HepG2 (cell line): ENCODE measurements at regions not wholly inside any gene's neighbourhood (a gene's known extent, or its start where the extent isn't known, plus 50 kb on each side); places are given as distances from the start of the nearest gene placed in this dataset.

Source experiments
- AHDC1 ChIP-seq: sonication (generic); formaldehyde crosslinking; IDR thresholded peaks from 2 replicates; pipeline ENCODE4 v1.5.1; 2020; ENCODE audit warnings: mild to moderate bottlenecking, missing genetic modification reagents, borderline replicate concordance
- ARID3A ChIP-seq: IDR thresholded peaks from 2 replicates; pipeline ENCODE4 v1.6.1; 2012; ENCODE audit warnings: low read depth, low read length, improper control_type of control experiment
- BCL6 ChIP-seq: IDR thresholded peaks from 2 replicates; pipeline ENCODE4 v1.6.1; 2016; ENCODE audit warnings: missing genetic modification reagents, missing compliant biosample characterization
- FOXA1 ChIP-seq, 2 experiments: fragments of 450-650 bp in 1 of 2; sonication (generic) in 1 of 2; formaldehyde crosslinking in 1 of 2; IDR thresholded peaks; 2 replicates each; pipeline versions ENCODE4 v1.4.0 to v1.6.1; 2016 to 2020; ENCODE audit warnings: missing genetic modification reagents in 1 of 2
- GATAD2A ChIP-seq: IDR thresholded peaks from 2 replicates; pipeline ENCODE4 v1.6.1; 2016
- HNF1A ChIP-seq, 2 experiments: sonication (generic) in 1 of 2; formaldehyde crosslinking in 1 of 2; IDR thresholded peaks; 2 replicates each; pipeline versions ENCODE4 v1.4.0 to v1.6.1; 2016 to 2020; ENCODE audit warnings: borderline replicate concordance in 1 of 2, low read depth in 1 of 2, mild to moderate bottlenecking in 1 of 2, missing genetic modification reagents in 1 of 2
- HNF4A ChIP-seq: sonication (generic); formaldehyde crosslinking; IDR thresholded peaks from 2 replicates; pipeline ENCODE4 v1.4.0; 2020; ENCODE audit warnings: missing genetic modification reagents
- HOMEZ ChIP-seq: IDR thresholded peaks from 2 replicates; pipeline ENCODE4 v1.6.1; 2016; ENCODE audit warnings: low read depth
- PBX3 ChIP-seq: sonication (generic); formaldehyde crosslinking; IDR thresholded peaks from 2 replicates; pipeline ENCODE4 v1.8.1; 2023; ENCODE audit warnings: missing genetic modification reagents, inconsistent platforms, borderline replicate concordance
- RXRB ChIP-seq: IDR thresholded peaks from 2 replicates; pipeline ENCODE4 v1.6.1; 2016; ENCODE audit warnings: borderline replicate concordance, missing genetic modification reagents, missing compliant biosample characterization
- SALL1 ChIP-seq: sonication (generic); formaldehyde crosslinking; IDR thresholded peaks from 2 replicates; pipeline ENCODE4 v1.8.0; 2022; ENCODE audit warnings: mild to moderate bottlenecking, missing genetic modification reagents
- STAT5B ChIP-seq: sonication (generic); formaldehyde crosslinking; IDR thresholded peaks from 2 replicates; pipeline ENCODE4 v1.4.0; 2020; ENCODE audit warnings: missing genetic modification reagents
- ZSCAN22 ChIP-seq: sonication (generic); formaldehyde crosslinking; IDR thresholded peaks from 2 replicates; pipeline ENCODE4 v1.4.0; 2020; ENCODE audit warnings: mild to moderate bottlenecking, missing genetic modification reagents

GRCh38 chr2:146212602-146213001, 1632.2 kb upstream of the ACVR2A start (continued):
- TF ChIP-seq HNF1A (IDR thresholded peaks at IDR 0.05; ENCODE audit: low read depth) = peak; percentile 27; the same call in 1 of the 2 replicates
- no peak for TF ChIP-seq HNF1A (CRISPR knock-in tag; IDR thresholded peaks at IDR 0.05; ENCODE audit: borderline replicate concordance)
- peak; percentile 21; the same call in 1 of the 2 replicates for TF ChIP-seq GATAD2A (CRISPR knock-in tag)
- peak; percentile 69 for TF ChIP-seq HNF4A (CRISPR knock-in tag)
- peak; percentile 17; the same call in 1 of the 2 replicates for TF ChIP-seq SALL1 (CRISPR knock-in tag)
- TF ChIP-seq BCL6 (CRISPR knock-in tag) = 0 out of 2 replicates have a peak, but pooled peaks have one; percentile 30
- no peak for TF ChIP-seq RXRB (CRISPR knock-in tag)
- TF ChIP-seq PBX3 (CRISPR knock-in tag) = no peak
- no peak for TF ChIP-seq FOXA1 (IDR thresholded peaks at IDR 0.05)
- peak; percentile 65 for TF ChIP-seq FOXA1 (CRISPR knock-in tag; IDR thresholded peaks at IDR 0.05)
- TF ChIP-seq ARID3A = 0 out of 2 replicates have a peak, but pooled peaks have one; percentile 18
- TF ChIP-seq STAT5B = no peak
- peak; percentile 77; the same call in 1 of the 2 replicates for TF ChIP-seq AHDC1
- TF ChIP-seq HOMEZ (CRISPR knock-in tag) = peak; percentile 79; the same call in 1 of the 2 replicates
- no peak for TF ChIP-seq ZSCAN22 (CRISPR knock-in tag)
